AG09319 (cell line): ENCODE measurements at regions not wholly inside any gene's neighbourhood (a gene's known extent, or its start where the extent isn't known, plus 50 kb on each side); places are given as distances from the start of the nearest gene placed in this dataset.

Source experiments
- DNase-seq: peaks from one replicate; pipeline ENCODE4 v3.0.0-alpha.2; 2010; ENCODE audit warnings: low read depth; ENCODE audit errors: extremely low read depth
- CTCF ChIP-seq: IDR thresholded peaks from 2 replicates; pipeline ENCODE4 v1.5.1; 2011; ENCODE audit warnings: low read depth, mild to moderate bottlenecking, inconsistent platforms, low read length, moderate library complexity

- no peak for TF ChIP-seq CTCF
Measured at GRCh38 chr4:28811025-28811424, 1909.1 kb upstream of the PCDH7 start.

GRCh38 chr4:28822163-28822562 lies 1898.0 kb upstream of the PCDH7 start:
- TF ChIP-seq CTCF = no peak
- DNase-seq = no peak

More at GRCh38 chr4:28811025-28811424, 1909.1 kb upstream of the PCDH7 start:
- DNase-seq = no peak

- no peak for DNase-seq
- TF ChIP-seq CTCF = no peak
Measured at GRCh38 chr4:28827866-28828265, 1892.3 kb upstream of the PCDH7 start.

- no peak for TF ChIP-seq CTCF
- DNase-seq = no peak
Measured at GRCh38 chr4:28831867-28832266, 1888.3 kb upstream of the PCDH7 start.

GRCh38 chr4:28832444-28832843 lies 1887.7 kb upstream of the PCDH7 start:
- DNase-seq = no peak
- no peak for TF ChIP-seq CTCF

- no peak for DNase-seq
- no peak for TF ChIP-seq CTCF
Measured at GRCh38 chr4:28834120-28834519, 1886.0 kb upstream of the PCDH7 start.

- no peak for TF ChIP-seq CTCF
- DNase-seq = no peak
Measured at GRCh38 chr4:28835501-28835900, 1884.7 kb upstream of the PCDH7 start.

- TF ChIP-seq CTCF = no peak
- no peak for DNase-seq
Measured at GRCh38 chr4:28842271-28842670, 1877.9 kb upstream of the PCDH7 start.
